HepG2 (cell line): ENCODE measurements at regions not wholly inside any gene's neighbourhood (a gene's known extent, or its start where the extent isn't known, plus 50 kb on each side); places are given as distances from the start of the nearest gene placed in this dataset.

Source experiments
- ATAC-seq: fragments of 200-7000 bp; cut with Tn5 transposase; 3 replicates; pipeline ENCODE4 v1.9.1; 2020; ENCODE audit warnings: mild to moderate bottlenecking, moderate library complexity
- BruUV-seq: library from RNA; stranded (reverse); fragments of 400-500 nt; replicated peaks from 2 replicates; lab custom pipeline; 2021; lab: Mats Ljungman, UMichigan
- CTCF ChIA-PET: fragments of 300-600 bp; formaldehyde crosslinking; extraction: SDS; loops from one replicate; lab custom pipeline; 2021; ENCODE audit warnings: low total read pairs, inconsistent platforms, low intra/inter-chr PET ratio; lab: Yijun Ruan, JAX
- POLR2A ChIA-PET: fragments of 350-600 bp; sonication (Branson Sonifier 250); formaldehyde crosslinking; loops from one replicate; lab custom pipeline; 2020; ENCODE audit warnings: antibody characterized with exemption, inconsistent platforms; lab: Yijun Ruan, JAX
- DNase-seq: peaks from one replicate; pipeline ENCODE4 v3.0.0-alpha.2; 2015; ENCODE audit warnings: low spot score
- FAIRE-seq: peaks from 3 replicates; lab custom pipeline; 2011; peaks lifted over from hg19 to GRCh38; lab: Jason Lieb, UNC
- H2AFZ ChIP-seq: one replicate; pipeline ENCODE4 v1.6.1; 2011; ENCODE audit warnings: low read length, inconsistent platforms
- H3K27ac ChIP-seq: fragments of 300-600 bp; 3 replicates; pipeline ENCODE4 v1.8.0; 2011; ENCODE audit warnings: mixed run types, mild to moderate bottlenecking, mixed read lengths, low read length, inconsistent platforms; ENCODE audit not compliant: insufficient read depth; ENCODE audit errors: extremely low read length
- H3K27me3 ChIP-seq, 2 experiments: fragments of 200-600 bp in 1 of 2; 2 replicates in 1 of 2; 3 replicates in 1 of 2; pipeline versions ENCODE4 v1.6.0 to v1.8.0; 2011; ENCODE audit warnings: low read length in 2 of 2, mild to moderate bottlenecking in 2 of 2, moderate library complexity in 2 of 2, inconsistent platforms in 1 of 2; ENCODE audit not compliant: insufficient read depth in 2 of 2, control insufficient read depth in 1 of 2
- H3K36me3 ChIP-seq, 2 experiments: fragments of 200-600 bp in 1 of 2; replicated peaks in 1 of 2; 2 replicates in 1 of 2; 3 replicates in 1 of 2; pipeline versions ENCODE4 v1.5.1 to v1.8.0; 2011; ENCODE audit warnings: low read length in 2 of 2, inconsistent platforms in 1 of 2; ENCODE audit not compliant: insufficient read depth in 2 of 2, control insufficient read depth in 1 of 2
- H3K4me1 ChIP-seq: 2 replicates; pipeline ENCODE4 v1.5.1; 2012; ENCODE audit warnings: low read length, inconsistent platforms; ENCODE audit not compliant: insufficient read depth
- H3K4me2 ChIP-seq: 2 replicates; pipeline ENCODE4 v1.6.0; 2011; ENCODE audit warnings: low read depth, low read length, inconsistent platforms
- H3K4me3 ChIP-seq, 3 experiments: fragments of 200-600 bp in 1 of 3; sonication (generic), shearing (Covaris generic) in 1 of 3; replicated peaks in 1 of 3; 2 replicates each; pipeline ENCODE4 v1.5.1; 2011 to 2016; ENCODE audit warnings: low read length in 3 of 3, inconsistent platforms in 2 of 3, low read depth in 2 of 3, mild to moderate bottlenecking in 2 of 3, control low read depth in 1 of 3, mixed read lengths in 1 of 3; ENCODE audit not compliant: insufficient read depth in 1 of 3
- H3K79me2 ChIP-seq: one replicate; pipeline ENCODE4 v1.6.1; 2011; ENCODE audit warnings: low read length, inconsistent platforms; ENCODE audit not compliant: insufficient read depth
- H3K9ac ChIP-seq: 2 replicates; pipeline ENCODE4 v1.6.0; 2011; ENCODE audit warnings: mild to moderate bottlenecking, low read depth, low read length, inconsistent platforms; ENCODE audit not compliant: insufficient read depth
- H3K9me3 ChIP-seq: 2 replicates; pipeline ENCODE4 v1.5.1; 2012; ENCODE audit warnings: mild to moderate bottlenecking, low read length
- H4K20me1 ChIP-seq: 2 replicates; pipeline ENCODE4 v1.6.0; 2011; ENCODE audit warnings: inconsistent platforms, mild to moderate bottlenecking, low read length, moderate library complexity; ENCODE audit not compliant: insufficient read depth
- CTCF ChIP-seq: sonication (generic); formaldehyde crosslinking; IDR thresholded peaks from 2 replicates; pipeline ENCODE4 v1.5.0; 2020; ENCODE audit warnings: mild to moderate bottlenecking, missing genetic modification reagents, moderate library complexity
- EZH2 ChIP-seq: conservative IDR thresholded peaks from 2 replicates; pipeline ENCODE4 v1.6.1; 2012; ENCODE audit warnings: mild to moderate bottlenecking, low read depth, low read length, moderate library complexity
- FOSL1 ChIP-seq: sonication (generic); formaldehyde crosslinking; IDR thresholded peaks from 2 replicates; pipeline ENCODE4 v1.9.0; 2021; ENCODE audit warnings: missing genetic modification reagents, borderline replicate concordance
- FOXP1 ChIP-seq, 2 experiments: fragments of 450-650 bp in 1 of 2; IDR thresholded peaks; 2 replicates each; pipeline ENCODE4 v1.6.1; 2017 to 2018; ENCODE audit warnings: antibody characterized with exemption in 1 of 2
- GRHL1 ChIP-seq: sonication (generic); formaldehyde crosslinking; conservative IDR thresholded peaks from 2 replicates; pipeline ENCODE4 v1.8.0; 2022; ENCODE audit warnings: missing genetic modification reagents
- PREB ChIP-seq: sonication (generic); formaldehyde crosslinking; IDR thresholded peaks from 2 replicates; pipeline ENCODE4 v1.4.0; 2020; ENCODE audit warnings: missing genetic modification reagents
- WIZ ChIP-seq: sonication (generic); formaldehyde crosslinking; IDR thresholded peaks from 2 replicates; pipeline ENCODE4 v1.5.1; 2020; ENCODE audit warnings: mild to moderate bottlenecking, missing genetic modification reagents
- YY1 ChIP-seq: IDR thresholded peaks from 2 replicates; pipeline ENCODE4 v1.6.1; 2011; ENCODE audit warnings: low read length, low read depth, moderate library complexity, mild to moderate bottlenecking; ENCODE audit not compliant: insufficient read depth, insufficient replicate concordance
- ZBTB2 ChIP-seq: sonication (generic); formaldehyde crosslinking; IDR thresholded peaks from 2 replicates; pipeline ENCODE4 v1.8.0; 2022; ENCODE audit warnings: low read depth, missing genetic modification reagents
- ZNF550 ChIP-seq: sonication (generic); formaldehyde crosslinking; IDR thresholded peaks from 2 replicates; pipeline ENCODE4 v1.4.0; 2020; ENCODE audit warnings: mild to moderate bottlenecking, missing genetic modification reagents, borderline replicate concordance
- WGBS: methylation state at CpG from one replicate; pipeline ENCODE4 v1.1.6; 2017; ENCODE audit warnings: low lambda C conversion rate; 5-methylcytosine and 5-hydroxymethylcytosine counted together
- in situ Hi-C: cut with HindIII; loops from 2 replicates; pipeline ENCODE4 v1.10.0; 2017; ENCODE audit warnings: low pct_unique_long_range_greater_than_20kb; ENCODE audit not compliant: extremely low pct_ligation_motif_present
- intact Hi-C: fragments of 100-400 bp; cut with micrococcal nuclease; formaldehyde crosslinking; loops from one replicate; pipeline ENCODE4 v1.10.0; 2022; ENCODE audit not compliant: unreplicated experiment

GRCh38 chr22:19576460-19577421, 52.5 kb upstream of the CLDN5 start:
- Histone ChIP-seq H3K27me3 (peaks cover 2 to 46% of the 10 kb centered on the region in 2 experiments; a peak in 4 of 5 replicates), H3K4me3 (no peak overlapping the region), H4K20me1 (no peaks in the 10 kb centered on the region), H3K9ac (no peak overlapping the region), H3K9me3 (no peaks in the 10 kb centered on the region), H3K36me3 (no peaks in the 10 kb centered on the region), H3K79me2 (no peaks in the 10 kb centered on the region), H2AFZ (no peak overlapping the region), H3K4me1 (no peaks in the 10 kb centered on the region), H3K4me2 (no peak overlapping the region; the same call in 1 of the 2 replicates), H3K27ac (no peak overlapping the region)
- no peak for FAIRE-seq
- POLR2A ChIA-PET = no interaction called here
- DNase-seq = no peak
- CTCF ChIA-PET = no interaction called here
- in situ Hi-C loops (no loop called here), intact Hi-C loops (no loop called here)
- 21% methylated on average over 10 of the region's 16 CpGs for WGBS
- BruUV-seq = no TSS peak
- ATAC-seq = peak; percentile 60; the same call in 2 of the 3 replicates
- TF ChIP-seq FOSL1 (CRISPR knock-in tag) (peak; percentile 76), FOXP1 (IDR thresholded peaks at IDR 0.05) (no peak), FOXP1 (CRISPR knock-in tag; IDR thresholded peaks at IDR 0.05) (no peak), WIZ (no peak), PREB (CRISPR knock-in tag) (no peak), ZBTB2 (CRISPR knock-in tag) (no peak), EZH2 (no peak), CTCF (CRISPR knock-in tag) (0 out of 2 replicates have a peak, but pooled peaks have one; percentile 22), YY1 (no peak), GRHL1 (no peak), ZNF550 (CRISPR knock-in tag) (no peak)
